GM18861 (cell line): ENCODE measurements at regions not wholly inside any gene's neighbourhood (a gene's known extent, or its start where the extent isn't known, plus 50 kb on each side); places are given as distances from the start of the nearest gene placed in this dataset.

Experiments used
- ATAC-seq: cut with Tn5 transposase; IDR thresholded peaks from one replicate; pipeline ENCODE4 v1.9.1; 2021; ENCODE audit not compliant: unreplicated experiment

DNA sequence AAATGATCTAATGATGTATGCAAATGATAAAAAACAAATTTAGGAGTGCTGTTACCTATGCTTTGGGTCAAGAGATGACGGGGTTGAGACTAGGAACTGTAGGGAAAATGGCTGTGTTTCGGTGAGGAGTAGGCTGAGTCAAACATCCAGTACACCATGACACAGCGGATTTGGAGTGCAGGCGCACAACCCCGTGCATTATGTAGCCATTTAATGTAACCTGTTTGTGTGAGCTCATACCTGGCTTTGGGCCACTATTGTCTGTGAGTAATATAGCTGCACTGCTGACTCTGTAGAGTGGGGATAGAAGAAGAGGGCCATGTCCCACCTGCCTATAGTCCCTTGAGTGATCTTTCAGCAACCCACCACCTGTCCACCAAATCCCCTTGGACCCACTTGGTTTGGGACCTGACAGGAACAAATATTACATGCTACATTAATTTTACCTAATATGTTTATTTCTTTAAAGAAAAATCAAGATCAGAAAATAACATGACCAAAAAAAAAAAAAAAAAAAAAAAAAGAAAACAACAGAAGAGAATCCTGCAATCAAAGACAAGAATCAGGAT lies 95.5 kb upstream of the KLHL1 start:
- ATAC-seq = no peak

DNA sequence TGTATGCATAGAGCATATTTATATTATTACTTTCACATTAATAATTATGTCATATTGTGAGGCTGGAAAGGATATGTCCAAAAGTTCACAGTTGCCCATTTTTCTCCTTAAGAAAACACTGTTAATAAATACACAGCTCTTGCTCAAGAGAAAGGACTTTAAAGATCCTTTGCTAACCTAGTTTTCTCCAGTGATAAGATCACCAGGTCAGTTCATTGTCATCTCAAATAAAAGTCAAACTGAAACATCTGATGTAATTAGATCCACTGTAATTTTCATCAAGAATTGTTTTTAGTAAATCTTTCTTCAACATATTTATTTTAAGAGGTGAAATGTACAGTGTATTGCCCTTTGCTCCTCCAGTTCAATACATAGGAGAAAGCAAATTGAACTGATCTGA lies 82.8 kb upstream of the KLHL1 start:
- ATAC-seq = no peak

DNA sequence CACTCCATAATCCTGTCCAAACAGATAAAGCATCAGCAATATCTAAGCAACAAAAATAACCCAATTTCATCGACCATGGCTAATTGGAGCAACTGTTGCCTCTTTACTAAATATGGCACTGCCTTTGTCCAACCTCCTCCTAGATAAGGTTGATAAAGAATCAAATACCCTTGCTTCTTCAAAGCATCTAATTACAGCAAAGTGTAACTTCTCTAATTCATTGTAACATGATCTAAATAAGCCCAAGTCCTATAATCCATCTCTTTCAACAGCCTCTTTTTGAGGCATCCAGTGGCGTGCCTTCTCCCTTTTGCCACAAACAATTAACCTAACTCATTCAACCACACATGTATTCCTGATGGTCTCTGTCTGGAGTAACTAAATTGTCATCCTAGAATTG lies 81.7 kb upstream of the KLHL1 start:
- no peak for ATAC-seq

DNA sequence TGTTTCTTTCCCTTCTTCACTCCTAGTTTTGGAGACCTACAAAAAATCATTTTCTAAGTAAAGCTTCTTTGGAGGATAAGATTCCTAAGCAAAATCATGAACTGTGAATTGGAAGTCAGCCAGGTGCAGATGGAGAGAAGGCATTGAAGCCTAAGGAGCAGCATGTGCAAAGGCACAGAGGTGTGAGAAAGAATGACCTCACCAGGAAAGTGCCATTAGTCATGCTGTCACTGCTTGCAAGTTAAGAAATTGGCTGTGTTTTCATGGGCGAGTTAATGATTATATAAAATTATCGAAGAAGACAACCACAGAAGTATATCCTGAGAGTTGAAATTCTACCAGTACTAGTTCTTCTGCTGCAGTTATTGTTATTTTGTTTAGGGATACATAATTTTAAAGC lies 80.3 kb upstream of the KLHL1 start:
- ATAC-seq = no peak

DNA sequence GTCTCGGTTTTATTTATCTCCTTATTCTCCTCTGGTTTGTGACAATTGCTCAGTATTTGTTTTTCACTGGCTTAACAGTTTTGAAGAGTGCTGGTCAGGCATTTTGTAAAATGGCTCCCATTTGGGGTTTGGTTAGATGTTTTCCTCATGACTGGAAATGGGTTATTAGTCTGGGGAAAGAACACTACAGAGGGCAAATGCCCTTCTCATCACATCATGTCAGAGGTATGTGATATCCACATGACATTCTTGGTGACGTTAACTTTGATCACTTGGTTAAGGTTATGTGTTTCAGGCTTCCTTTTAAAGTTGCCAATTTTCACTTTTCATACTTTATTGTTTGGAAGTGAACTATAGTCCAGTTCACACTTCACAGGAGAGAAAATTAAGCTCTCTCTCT lies 74.8 kb upstream of the KLHL1 start:
- no peak for ATAC-seq
